Spinal cord (tissue), 9 donors: ENCODE measurements at regions not wholly inside any gene's neighbourhood (a gene's known extent, or its start where the extent isn't known, plus 50 kb on each side); places are given as distances from the start of the nearest gene placed in this dataset.

ENCODE experiments used
- DNase-seq, 6 donors: peaks; one replicate each; pipeline versions ENCODE4 v3.0.0 to v3.0.0-alpha.2; 2013 to 2015; ENCODE audit warnings: low spot score in 6 of 6, low read depth in 4 of 6
- H3K27ac ChIP-seq: one replicate; pipeline ENCODE4 v1.5.1; 2013; ENCODE audit warnings: low read depth, low read length, control low read depth
- H3K27me3 ChIP-seq: one replicate; pipeline ENCODE4 v1.6.1; 2013; ENCODE audit warnings: low read length; ENCODE audit not compliant: control insufficient read depth, insufficient read depth
- H3K36me3 ChIP-seq: one replicate; pipeline ENCODE4 v1.6.1; 2013; ENCODE audit warnings: low read length; ENCODE audit not compliant: control insufficient read depth, insufficient read depth
- H3K4me1 ChIP-seq: one replicate; pipeline ENCODE4 v1.6.1; 2013; ENCODE audit warnings: low read length; ENCODE audit not compliant: control insufficient read depth, insufficient read depth
- H3K4me3 ChIP-seq: one replicate; pipeline ENCODE4 v1.5.1; 2013; ENCODE audit warnings: low read depth, low read length, control low read depth
- H3K9me3 ChIP-seq: one replicate; pipeline ENCODE4 v1.6.1; 2013; ENCODE audit warnings: low read length; ENCODE audit not compliant: control insufficient read depth, insufficient read depth
- WGBS: methylation state at CpG from one replicate; pipeline ENCODE4 v1.1.5; 2013; ENCODE audit warnings: missing lambda C conversion rate; ENCODE audit not compliant: insufficient coverage; 5-methylcytosine and 5-hydroxymethylcytosine counted together
- donor health status: healthy.

DNA sequence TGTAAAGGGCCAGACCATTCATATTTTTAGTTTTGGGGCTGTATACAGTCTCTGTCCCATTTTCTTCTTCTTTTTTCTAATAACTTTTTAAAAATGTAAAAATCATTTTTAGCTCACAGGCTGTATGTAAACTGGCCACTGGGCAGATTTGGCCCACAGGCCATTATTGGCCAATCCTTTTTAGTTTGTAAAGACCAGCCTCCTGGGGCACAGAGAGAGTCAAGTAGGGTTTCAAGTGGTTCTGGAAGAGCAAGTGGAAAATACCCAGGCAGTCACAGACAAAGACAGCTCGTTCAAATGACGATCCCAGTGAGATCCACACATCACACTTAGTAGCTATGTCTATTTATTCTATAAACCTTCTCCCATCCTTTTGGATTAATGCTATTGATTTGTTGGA is 150.2 kb upstream of the ARHGAP20 start:
- H3K27ac ChIP-seq: no peak overlapping the region
- no peaks in the 10 kb centered on the region for H3K4me1 ChIP-seq
- H3K9me3 ChIP-seq: no peaks in the 10 kb centered on the region
- H3K27me3 ChIP-seq: no peaks in the 10 kb centered on the region
- DNase-seq: no peak
- no peaks in the 10 kb centered on the region for H3K36me3 ChIP-seq
- H3K4me3 ChIP-seq: no peak overlapping the region
- no CpG with 5 or more reads among the region's 2 CpGs for WGBS

DNA sequence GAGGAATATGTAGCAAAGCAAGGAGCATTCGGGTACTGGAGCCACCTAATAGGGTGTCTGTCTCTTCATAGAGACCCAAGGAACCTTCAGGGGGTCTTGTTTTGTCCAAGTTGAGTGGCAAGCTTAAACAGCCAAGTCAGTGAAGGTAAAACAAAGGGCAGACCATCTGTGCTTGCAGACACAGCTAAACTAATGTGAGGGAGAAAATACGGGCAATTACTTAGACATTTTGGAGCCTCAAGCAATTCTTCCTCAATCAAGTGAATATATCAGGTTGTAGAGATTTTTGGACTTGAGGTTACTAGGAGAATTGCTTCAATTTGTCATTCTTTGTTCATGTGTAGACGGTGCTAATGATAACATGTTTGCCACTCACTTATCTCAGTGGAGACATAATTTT is 148.2 kb upstream of the ARHGAP20 start:
- Histone ChIP-seq H3K4me1 (no peaks in the 10 kb centered on the region), H3K27me3 (no peaks in the 10 kb centered on the region), H3K36me3 (no peaks in the 10 kb centered on the region), H3K27ac (no peak overlapping the region), H3K9me3 (no peaks in the 10 kb centered on the region), H3K4me3 (no peak overlapping the region)
- 31% methylated on average over 2 of the region's 3 CpGs for WGBS
- peak in 1 of 6 donors; percentile 26 for DNase-seq

DNA sequence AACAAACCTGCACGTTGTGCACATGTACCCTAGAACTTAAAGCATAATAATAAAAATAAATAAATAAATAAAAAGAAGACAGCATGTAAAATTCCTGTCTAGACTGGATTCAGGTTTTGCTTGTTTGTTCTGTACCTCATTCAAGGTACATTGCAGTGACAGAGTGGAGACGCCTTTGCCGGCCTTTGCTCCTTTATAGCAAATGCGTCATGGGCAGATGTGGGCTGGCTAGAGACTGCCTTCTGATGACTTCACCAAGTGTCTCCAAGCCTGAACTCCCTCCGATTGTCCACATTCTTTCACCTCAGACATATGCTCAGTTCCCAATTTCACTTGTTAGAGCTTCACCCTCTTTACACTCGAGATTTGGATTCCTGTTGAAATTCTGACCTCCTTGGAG is 147.8 kb upstream of the ARHGAP20 start:
- no peak overlapping the region for H3K27ac ChIP-seq
- 74% methylated on average over 4 of the region's 6 CpGs for WGBS
- no peak for DNase-seq
- no peaks in the 10 kb centered on the region for H3K9me3 ChIP-seq
- no peaks in the 10 kb centered on the region for H3K36me3 ChIP-seq
- no peaks in the 10 kb centered on the region for H3K4me1 ChIP-seq
- H3K4me3 ChIP-seq: no peak overlapping the region
- no peaks in the 10 kb centered on the region for H3K27me3 ChIP-seq

DNA sequence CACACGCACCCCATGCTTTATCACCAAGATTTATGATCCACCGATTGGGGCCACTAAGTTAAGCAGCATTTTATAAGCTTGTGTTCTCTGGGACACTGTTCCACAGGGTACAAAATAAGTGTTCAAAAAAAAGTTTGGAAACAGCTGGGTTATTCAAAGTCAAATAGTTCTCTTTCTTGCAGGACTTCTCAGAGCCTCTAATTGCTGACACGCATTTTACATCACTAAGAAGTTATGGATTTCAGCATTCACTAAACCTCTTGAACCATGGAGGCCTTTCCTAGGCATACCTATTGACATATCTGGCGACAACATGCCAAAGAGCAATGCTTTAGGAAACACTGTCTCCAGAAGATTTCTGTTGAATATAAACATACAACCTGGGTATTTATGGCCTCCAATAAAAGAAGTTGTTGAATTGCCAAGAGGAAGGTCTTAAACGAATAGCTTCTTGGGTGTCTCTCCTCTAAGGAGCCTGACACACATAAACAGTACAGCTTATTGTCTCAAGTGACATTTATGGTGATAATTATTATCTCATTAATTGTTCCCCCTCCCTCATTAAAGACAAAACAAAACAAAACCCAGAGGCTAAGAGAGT is 147.1 kb upstream of the ARHGAP20 start:
- Histone ChIP-seq H3K27me3 (no peaks in the 10 kb centered on the region), H3K36me3 (no peaks in the 10 kb centered on the region), H3K4me1 (no peaks in the 10 kb centered on the region), H3K27ac (no peak overlapping the region), H3K9me3 (no peaks in the 10 kb centered on the region), H3K4me3 (no peak overlapping the region)
- no CpG with 5 or more reads among the region's 5 CpGs for WGBS
- DNase-seq: no peak

DNA sequence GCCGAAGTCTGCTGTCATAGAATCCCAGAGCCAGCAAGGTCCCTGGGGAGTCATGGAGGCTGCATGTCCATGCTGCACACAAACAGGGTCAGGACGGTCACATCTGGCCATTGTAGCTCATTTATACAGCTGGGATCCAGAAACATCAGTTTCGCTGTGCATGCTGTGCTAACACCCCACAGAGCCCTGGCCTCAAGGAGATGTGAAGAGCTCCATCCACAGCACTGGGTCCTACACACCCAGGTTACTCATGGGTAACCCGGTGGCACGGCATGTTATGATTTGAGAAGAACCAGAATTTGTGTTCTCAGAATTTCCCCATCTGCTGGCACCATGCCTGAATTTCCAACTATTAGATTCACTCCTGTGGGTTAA is 146.3 kb upstream of the ARHGAP20 start:
- H3K9me3 ChIP-seq: no peaks in the 10 kb centered on the region
- no peaks in the 10 kb centered on the region for H3K36me3 ChIP-seq
- WGBS: 73% methylated on average over 2 of the region's 5 CpGs
- H3K27me3 ChIP-seq: no peaks in the 10 kb centered on the region
- H3K27ac ChIP-seq: peak overlapping the region; percentile 53
- no peak overlapping the region for H3K4me3 ChIP-seq
- no peaks in the 10 kb centered on the region for H3K4me1 ChIP-seq
- peak in 2 of 6 donors; percentile 22 to 77 for DNase-seq

DNA sequence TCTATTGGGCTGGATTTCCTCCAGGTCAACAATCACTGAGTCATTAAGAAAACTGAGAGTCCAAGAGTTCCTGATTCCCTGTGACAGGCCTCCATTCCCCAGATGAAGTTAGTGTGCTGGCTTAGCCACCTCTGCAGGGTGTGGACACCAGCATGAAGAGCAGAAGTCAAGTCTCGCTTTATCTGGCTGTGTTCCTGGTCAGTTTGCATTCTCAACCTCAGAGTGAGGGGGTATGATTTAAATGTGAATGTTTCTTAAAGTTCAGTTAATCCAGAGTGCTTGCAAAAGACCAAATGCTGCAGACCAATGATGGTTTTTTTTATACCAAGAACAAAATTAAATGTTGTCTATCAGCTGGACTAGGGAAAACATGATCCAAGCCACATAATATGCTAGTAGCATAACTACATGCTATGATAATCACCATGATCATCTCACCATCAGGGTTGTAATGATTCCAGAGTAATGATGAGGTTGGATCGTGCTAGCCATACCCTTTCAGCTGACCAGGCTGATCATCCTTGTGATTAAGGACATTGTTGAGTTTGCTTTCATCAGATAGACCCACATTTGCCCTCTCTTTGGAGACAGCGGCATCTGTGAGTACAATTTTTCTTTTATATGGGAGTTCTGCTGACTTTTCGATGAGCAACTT is 145.8 kb upstream of the ARHGAP20 start:
- DNase-seq: peak in 1 of 6 donors; percentile 51
- Histone ChIP-seq H3K27ac (peak overlapping the region; percentile 53), H3K36me3 (no peaks in the 10 kb centered on the region), H3K9me3 (no peaks in the 10 kb centered on the region), H3K4me1 (no peaks in the 10 kb centered on the region), H3K27me3 (no peaks in the 10 kb centered on the region), H3K4me3 (no peak overlapping the region)
- 100% methylated on average over 1 of the region's 4 CpGs for WGBS

DNA sequence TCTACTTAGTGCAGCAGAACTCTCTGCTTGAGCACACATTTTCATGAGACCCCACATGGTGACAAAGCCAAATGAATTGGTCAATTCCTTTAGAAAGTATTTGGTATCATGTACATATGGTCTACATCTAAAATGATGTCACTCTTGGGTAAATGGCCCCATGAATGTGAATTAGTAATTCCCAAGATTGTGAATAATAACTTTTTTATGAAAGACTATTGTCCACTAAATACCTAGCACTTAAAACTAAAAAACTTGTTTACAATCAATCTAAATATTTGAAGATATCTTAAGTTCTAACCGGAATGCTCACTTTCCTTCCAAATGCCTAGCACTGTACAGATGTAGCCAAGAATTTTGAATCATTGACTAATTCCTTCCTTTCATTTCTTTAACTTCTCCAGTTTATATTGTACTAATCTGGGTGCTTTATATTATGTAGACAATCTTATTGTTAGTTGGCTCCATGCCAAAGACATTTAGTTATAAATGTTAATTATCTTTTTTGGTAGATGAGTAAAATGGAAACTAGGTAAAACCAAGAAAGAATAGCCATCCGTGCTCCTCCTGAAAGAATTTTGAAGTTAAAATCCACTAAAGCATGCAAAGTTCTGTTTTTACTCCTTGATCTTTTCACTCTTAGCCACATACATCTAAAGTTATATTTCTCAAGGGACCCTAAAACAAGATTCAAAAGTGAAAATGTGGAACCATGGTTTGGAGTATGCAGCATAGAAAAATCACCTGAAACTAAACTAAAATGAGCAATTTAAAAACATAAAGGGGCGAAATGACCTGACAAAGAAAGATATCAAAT is 145.0 kb upstream of the ARHGAP20 start:
- DNase-seq: no peak
- Histone ChIP-seq H3K9me3 (no peaks in the 10 kb centered on the region), H3K36me3 (no peaks in the 10 kb centered on the region), H3K27me3 (no peaks in the 10 kb centered on the region), H3K4me3 (no peak overlapping the region), H3K4me1 (no peaks in the 10 kb centered on the region), H3K27ac (no peak overlapping the region)
- no CpG with 5 or more reads among the region's 3 CpGs for WGBS

DNA sequence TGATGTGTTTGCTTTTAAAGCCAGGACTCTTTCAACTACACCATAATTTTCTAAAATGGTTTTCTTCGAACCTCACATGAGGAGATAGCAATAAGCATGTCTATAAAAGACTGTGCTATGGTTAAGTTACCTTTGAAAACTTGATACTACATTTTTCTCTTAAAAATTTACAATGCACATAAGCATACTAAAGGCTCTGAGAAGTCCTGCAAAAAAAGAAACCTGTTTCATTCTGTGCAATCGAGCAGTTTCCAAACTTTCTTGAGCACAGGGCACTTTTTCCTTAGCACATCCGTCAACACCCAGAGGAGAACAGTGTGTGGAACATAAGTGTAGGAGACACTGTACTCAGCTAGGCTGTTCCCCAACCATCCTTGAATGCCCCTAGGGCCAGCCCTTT is 144.1 kb upstream of the ARHGAP20 start:
- Histone ChIP-seq H3K9me3 (no peaks in the 10 kb centered on the region), H3K27ac (no peak overlapping the region), H3K27me3 (no peaks in the 10 kb centered on the region), H3K36me3 (no peaks in the 10 kb centered on the region), H3K4me1 (no peaks in the 10 kb centered on the region), H3K4me3 (no peak overlapping the region)
- 100% methylated on average over 1 of the region's 3 CpGs for WGBS
- DNase-seq: no peak

DNA sequence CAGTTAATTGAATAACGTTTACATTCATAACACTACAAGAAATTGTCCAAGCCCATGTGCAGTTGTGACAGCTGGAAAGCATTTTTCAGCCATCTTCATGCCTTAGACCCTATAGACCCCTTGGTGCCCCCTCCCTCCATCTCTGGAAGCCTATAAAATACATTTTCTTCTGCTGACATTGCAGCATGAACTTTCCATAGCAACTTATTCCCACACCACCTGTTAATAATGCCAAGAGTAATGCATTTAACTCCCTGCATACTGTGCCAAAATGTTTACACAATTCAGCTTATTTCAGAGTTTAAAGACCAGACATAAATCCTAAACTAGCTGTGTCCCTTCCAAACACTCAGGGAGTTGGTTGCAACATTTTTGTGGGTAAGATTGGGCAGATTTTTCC is 143.0 kb upstream of the ARHGAP20 start:
- H3K9me3 ChIP-seq: no peaks in the 10 kb centered on the region
- no peak overlapping the region for H3K4me3 ChIP-seq
- 62% methylated on average over 1 of the region's 1 CpG for WGBS
- no peaks in the 10 kb centered on the region for H3K36me3 ChIP-seq
- H3K27ac ChIP-seq: no peak overlapping the region
- no peaks in the 10 kb centered on the region for H3K4me1 ChIP-seq
- no peak for DNase-seq
- H3K27me3 ChIP-seq: no peaks in the 10 kb centered on the region
